K562 (cell line): ENCODE measurements at regions not wholly inside any gene's neighbourhood (a gene's known extent, or its start where the extent isn't known, plus 50 kb on each side); places are given as distances from the start of the nearest gene placed in this dataset.

Experiments
- CAMTA2 ChIP-seq: fragments of 250-450 bp; sonication (Bioruptor Pico); conservative IDR thresholded peaks from 2 replicates; pipeline ENCODE4 v1.5.1; 2022
- COPS2 ChIP-seq: fragments of 450-650 bp; conservative IDR thresholded peaks from 2 replicates; pipeline ENCODE4 v1.6.1; 2016; ENCODE audit warnings: mild to moderate bottlenecking, moderate library complexity
- HIVEP1 ChIP-seq: fragments of 250-450 bp; sonication (Bioruptor Pico); IDR thresholded peaks from 2 replicates; pipeline ENCODE4 v1.4.0; 2020; ENCODE audit warnings: mild to moderate bottlenecking
- JUNB ChIP-seq: fragments of 450-650 bp; formaldehyde crosslinking; conservative IDR thresholded peaks from 2 replicates; pipeline ENCODE4 v1.4.0; 2020; ENCODE audit warnings: mild to moderate bottlenecking
- KLF6 ChIP-seq: fragments of 250-450 bp; sonication (Bioruptor Pico); IDR thresholded peaks from 2 replicates; pipeline ENCODE4 v1.4.0; 2020; ENCODE audit warnings: mild to moderate bottlenecking, moderate library complexity, borderline replicate concordance
- MAZ ChIP-seq, 2 experiments: fragments of 450-650 bp in 1 of 2; sonication (generic) in 1 of 2; formaldehyde crosslinking; IDR thresholded peaks in 1 of 2; conservative IDR thresholded peaks in 1 of 2; 2 replicates each; pipeline versions ENCODE4 v1.4.0 to v1.5.0; 2020; ENCODE audit warnings: mild to moderate bottlenecking in 1 of 2, missing genetic modification reagents in 1 of 2
- NBN ChIP-seq: fragments of 450-650 bp; IDR thresholded peaks from 2 replicates; pipeline ENCODE4 v1.6.1; 2016; ENCODE audit warnings: low read depth, mild to moderate bottlenecking
- NKRF ChIP-seq: fragments of 450-650 bp; IDR thresholded peaks from 2 replicates; pipeline ENCODE4 v1.6.1; 2016; ENCODE audit warnings: borderline replicate concordance
- NR2C2 ChIP-seq, 2 experiments: fragments of 200-800 bp in 1 of 2; sonication (Bioruptor generic) in 1 of 2; sonication (generic) in 1 of 2; formaldehyde crosslinking in 1 of 2; IDR thresholded peaks; 2 replicates each; pipeline versions ENCODE4 v1.6.1 to v1.8.0; 2016 to 2022; ENCODE audit warnings: mild to moderate bottlenecking in 1 of 2, missing compliant biosample characterization in 1 of 2, missing genetic modification characterization in 1 of 2, missing genetic modification reagents in 1 of 2
- PHF8 ChIP-seq: fragments of 200-600 bp; sonication (generic); IDR thresholded peaks from 2 replicates; pipeline ENCODE4 v1.6.1; 2012; ENCODE audit warnings: mixed run types, mild to moderate bottlenecking, inconsistent platforms, low read length, moderate library complexity, borderline replicate concordance
- SMAD4 ChIP-seq: fragments of 250-450 bp; sonication (Bioruptor Pico); conservative IDR thresholded peaks from 2 replicates; pipeline ENCODE4 v1.8.0; 2021; ENCODE audit warnings: inconsistent platforms, mild to moderate bottlenecking, moderate library complexity
- TBP ChIP-seq: optimal IDR thresholded peaks from 2 replicates; pipeline ENCODE3; 2011; ENCODE audit warnings: low read depth, low read length, improper control_type of control experiment
- ZBTB40 ChIP-seq, 2 experiments: fragments of 450-650 bp in 1 of 2; sonication (generic) in 1 of 2; formaldehyde crosslinking in 1 of 2; IDR thresholded peaks; 2 replicates each; pipeline versions ENCODE4 v1.7.1 to v1.9.0; 2016 to 2022; ENCODE audit warnings: inconsistent platforms in 1 of 2, mild to moderate bottlenecking in 1 of 2, missing genetic modification reagents in 1 of 2
- ZEB2 ChIP-seq: fragments of 450-650 bp; IDR thresholded peaks from 2 replicates; pipeline ENCODE4 v1.6.1; 2016
- ZNF184 ChIP-seq: sonication (generic); formaldehyde crosslinking; IDR thresholded peaks from 2 replicates; pipeline ENCODE4 v1.5.0; 2020; ENCODE audit warnings: missing genetic modification reagents
- TF ChIP-seq, protein P1 (sequence below): fragments of 450-650 bp; IDR thresholded peaks from 2 replicates; pipeline ENCODE4 v1.6.1; 2016; ENCODE audit warnings: missing biosample characterization, missing genetic modification characterization

- no peak for TF ChIP-seq COPS2
- no peak for TF ChIP-seq ZEB2
- TF ChIP-seq JUNB (CRISPR knock-in tag) = no peak
- TF ChIP-seq ZNF184 (CRISPR knock-in tag) = no peak
- no peak for TF ChIP-seq NR2C2 (CRISPR knock-in tag; IDR thresholded peaks at IDR 0.05)
- no peak for TF ChIP-seq NR2C2 (tag; IDR thresholded peaks at IDR 0.05)
- TF ChIP-seq CAMTA2 (CRISPR knock-in tag) = no peak
- peak; percentile 60; the same call in 1 of the 2 replicates for TF ChIP-seq PHF8
- TF ChIP-seq NBN = no peak
- peak; percentile 53; the same call in 1 of the 2 replicates for TF ChIP-seq NKRF
- 0 out of 4 replicates have a peak, but pooled peaks of 1 of the 2 experiments have one; percentile 25 for TF ChIP-seq MAZ (CRISPR knock-in tag; conservative IDR thresholded peaks at IDR 0.05 in 1 of 2, IDR thresholded peaks at IDR 0.05 in 1 of 2)
- TF ChIP-seq ZBTB40 (IDR thresholded peaks at IDR 0.05) = peak; percentile 60; the same call in 1 of the 2 replicates
- no peak for TF ChIP-seq ZBTB40 (CRISPR knock-in tag; IDR thresholded peaks at IDR 0.05)
- TF ChIP-seq SMAD4 = no peak
- TF ChIP-seq, protein P1, sequence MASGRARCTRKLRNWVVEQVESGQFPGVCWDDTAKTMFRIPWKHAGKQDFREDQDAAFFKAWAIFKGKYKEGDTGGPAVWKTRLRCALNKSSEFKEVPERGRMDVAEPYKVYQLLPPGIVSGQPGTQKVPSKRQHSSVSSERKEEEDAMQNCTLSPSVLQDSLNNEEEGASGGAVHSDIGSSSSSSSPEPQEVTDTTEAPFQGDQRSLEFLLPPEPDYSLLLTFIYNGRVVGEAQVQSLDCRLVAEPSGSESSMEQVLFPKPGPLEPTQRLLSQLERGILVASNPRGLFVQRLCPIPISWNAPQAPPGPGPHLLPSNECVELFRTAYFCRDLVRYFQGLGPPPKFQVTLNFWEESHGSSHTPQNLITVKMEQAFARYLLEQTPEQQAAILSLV = no peak
- no peak for TF ChIP-seq KLF6
- TF ChIP-seq HIVEP1 (CRISPR knock-in tag) = no peak
- peak; percentile 84 for TF ChIP-seq TBP
These were observed 170.2 kb downstream of the BRD1 start (continued) for GRCh38 chr22:49657275-49657973.
